ENCODE measurements at regions not wholly inside any gene's neighbourhood (a gene's known extent, or its start where the extent isn't known, plus 50 kb on each side); places are given as distances from the start of the nearest gene placed in this dataset.

DNA sequence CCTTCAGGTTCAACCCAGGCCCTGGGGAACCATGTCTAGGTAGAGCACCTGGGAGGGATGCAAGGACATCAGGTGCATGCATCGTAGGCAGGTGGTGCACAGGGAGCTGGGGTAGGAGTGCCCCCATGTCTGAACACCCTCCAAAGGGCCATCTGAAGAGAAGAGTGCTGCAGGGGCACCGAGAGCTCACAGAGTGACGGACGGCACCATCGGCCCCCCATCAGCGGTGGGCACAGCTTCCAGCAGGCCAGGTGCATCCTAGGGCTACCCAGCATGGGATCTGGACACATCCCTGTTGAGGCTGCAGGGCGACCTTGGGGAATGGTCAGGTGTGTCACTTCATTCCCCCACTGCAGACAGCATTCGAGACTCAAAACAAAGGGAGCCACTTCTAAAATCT, 138.3 kb upstream of the CDH4 start:
- Histone ChIP-seq H3K4me1 (peaks cover 8% of the 10 kb centered on the region), H3K9me3 (replicated peaks) (no peaks in the 10 kb centered on the region), H3K27ac (replicated peaks) (no peak overlapping the region), H3K27me3 (ENCODE audit: low read depth) (peaks cover 3% of the 10 kb centered on the region), H3K4me3 (no peak overlapping the region), H3K36me3 (no peaks in the 10 kb centered on the region)
- no peak for TF ChIP-seq CTCF (IDR thresholded peaks at IDR 0.05; ENCODE audit: borderline replicate concordance)
- no peak for DNase-seq
- intact Hi-C loops (cut with micrococcal nuclease), result no loop called here

DNA sequence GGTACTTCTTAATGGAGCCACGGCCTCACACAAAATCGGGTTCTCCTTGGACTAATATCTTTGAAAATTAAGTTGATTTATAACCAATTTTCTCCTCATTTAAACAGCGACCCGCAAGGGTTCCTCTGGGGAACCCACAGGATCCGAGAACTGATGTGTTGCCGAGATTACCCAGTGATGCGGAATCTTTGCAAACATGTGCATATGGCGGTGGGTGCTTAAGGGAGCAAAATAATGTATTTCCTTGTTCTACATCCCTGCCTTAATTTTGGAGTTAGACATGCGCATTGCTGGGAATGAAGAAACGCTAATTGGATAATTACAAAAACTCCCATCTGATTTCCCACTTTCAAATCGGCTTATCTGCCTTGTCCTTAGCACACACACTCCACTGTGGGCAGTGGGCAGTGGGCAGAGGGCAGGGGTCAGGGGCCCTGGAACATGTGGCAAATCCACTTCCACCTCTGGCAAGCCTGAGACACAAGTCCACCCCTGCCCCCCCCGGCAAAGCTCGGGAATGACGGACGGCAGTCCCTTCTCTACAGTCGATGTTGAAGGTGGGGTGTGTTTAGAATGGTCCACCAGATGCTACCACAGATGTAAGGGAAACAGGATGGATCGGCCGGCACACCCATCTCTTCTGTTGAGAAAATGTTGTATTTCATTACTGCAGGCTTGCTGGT, 137.4 kb upstream of the CDH4 start:
- no peak for DNase-seq
- Histone ChIP-seq H3K27me3 (ENCODE audit: low read depth) (peaks cover 6% of the 10 kb centered on the region), H3K36me3 (no peaks in the 10 kb centered on the region), H3K4me1 (peaks cover 8% of the 10 kb centered on the region), H3K4me3 (no peak overlapping the region), H3K9me3 (replicated peaks) (no peaks in the 10 kb centered on the region), H3K27ac (replicated peaks) (no peak overlapping the region)
- no peak for TF ChIP-seq CTCF (IDR thresholded peaks at IDR 0.05; ENCODE audit: borderline replicate concordance)
- intact Hi-C loops (cut with micrococcal nuclease), result no loop called here

GRCh38 chr20:61115364-61116065, 136.5 kb upstream of the CDH4 start:
- Histone ChIP-seq H3K4me3 (no peak overlapping the region), H3K9me3 (replicated peaks) (no peaks in the 10 kb centered on the region), H3K27me3 (ENCODE audit: low read depth) (peaks cover 8% of the 10 kb centered on the region), H3K27ac (replicated peaks) (no peak overlapping the region), H3K36me3 (no peaks in the 10 kb centered on the region), H3K4me1 (peaks cover 8% of the 10 kb centered on the region)
- intact Hi-C loops (cut with micrococcal nuclease), result no loop called here
- no peak for TF ChIP-seq CTCF (IDR thresholded peaks at IDR 0.05; ENCODE audit: borderline replicate concordance)
- peak; percentile 48 for DNase-seq

DNA sequence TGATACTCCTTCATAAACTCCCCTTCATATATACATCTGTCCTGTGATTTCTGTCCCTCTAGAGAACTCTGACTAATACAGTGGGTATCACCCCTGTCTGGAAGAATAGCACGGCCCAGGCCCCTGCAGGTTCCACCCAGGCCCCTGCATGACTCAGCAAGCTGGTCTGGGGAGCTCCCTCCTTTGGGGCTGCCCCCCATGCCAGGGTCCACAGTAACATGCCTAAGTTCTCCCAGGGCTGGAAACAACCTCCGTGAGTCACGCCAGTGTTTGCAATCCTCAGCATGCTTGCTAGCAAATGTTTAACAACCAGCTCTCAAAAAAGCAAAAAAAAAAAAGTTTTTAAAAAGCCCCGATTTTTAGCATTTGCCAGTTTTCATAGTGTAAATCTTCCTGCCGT, 134.3 kb upstream of the CDH4 start:
- Histone ChIP-seq H3K36me3 (no peaks in the 10 kb centered on the region), H3K4me1 (peaks cover 8% of the 10 kb centered on the region), H3K4me3 (no peak overlapping the region), H3K27ac (replicated peaks) (no peak overlapping the region), H3K27me3 (ENCODE audit: low read depth) (peaks cover 17% of the 10 kb centered on the region), H3K9me3 (replicated peaks) (peaks cover 4% of the 10 kb centered on the region)
- DNase-seq, result no peak
- TF ChIP-seq CTCF (IDR thresholded peaks at IDR 0.05; ENCODE audit: borderline replicate concordance), result no peak
- intact Hi-C loops (cut with micrococcal nuclease), result no loop called here

GRCh38 chr20:61118429-61119224, 133.4 kb upstream of the CDH4 start:
- no peaks in the 10 kb centered on the region for H3K36me3 ChIP-seq
- peaks cover 4% of the 10 kb centered on the region for H3K9me3 ChIP-seq (replicated peaks)
- intact Hi-C loops (cut with micrococcal nuclease), result no loop called here
- peaks cover 8% of the 10 kb centered on the region for H3K4me1 ChIP-seq
- TF ChIP-seq CTCF (IDR thresholded peaks at IDR 0.05; ENCODE audit: borderline replicate concordance), result no peak
- no peak for DNase-seq
- no peak overlapping the region for H3K4me3 ChIP-seq
- H3K27ac ChIP-seq (replicated peaks), result no peak overlapping the region
- peaks cover 17% of the 10 kb centered on the region for H3K27me3 ChIP-seq (ENCODE audit: low read depth)
